ENCODE measurements at regions not wholly inside any gene's neighbourhood (a gene's known extent, or its start where the extent isn't known, plus 50 kb on each side); places are given as distances from the start of the nearest gene placed in this dataset.

GRCh38 chr15:93881310-93881709, 350.1 kb upstream of the MCTP2 start:
- no peak for DNase-seq (ENCODE audit: low spot score)

DNA sequence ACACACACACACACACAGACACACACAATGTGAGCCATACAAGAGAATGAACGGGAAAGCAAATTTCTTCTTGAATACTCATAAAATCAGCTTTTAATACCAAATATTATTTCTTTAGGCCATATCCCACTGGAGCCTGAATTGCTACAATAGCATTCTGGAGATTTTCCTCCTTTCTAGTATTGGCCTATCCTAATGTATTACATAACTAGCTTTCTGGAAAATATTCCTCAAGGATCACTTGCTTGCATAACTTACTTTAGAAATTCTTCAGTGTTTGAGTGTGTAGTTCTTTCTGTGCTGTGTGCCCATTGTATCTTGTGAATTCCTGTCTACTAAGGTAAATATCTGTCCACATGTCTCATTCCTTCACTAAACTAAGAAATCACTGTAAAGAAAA, 351.0 kb upstream of the MCTP2 start:
- no peak for DNase-seq (ENCODE audit: low spot score)

DNA sequence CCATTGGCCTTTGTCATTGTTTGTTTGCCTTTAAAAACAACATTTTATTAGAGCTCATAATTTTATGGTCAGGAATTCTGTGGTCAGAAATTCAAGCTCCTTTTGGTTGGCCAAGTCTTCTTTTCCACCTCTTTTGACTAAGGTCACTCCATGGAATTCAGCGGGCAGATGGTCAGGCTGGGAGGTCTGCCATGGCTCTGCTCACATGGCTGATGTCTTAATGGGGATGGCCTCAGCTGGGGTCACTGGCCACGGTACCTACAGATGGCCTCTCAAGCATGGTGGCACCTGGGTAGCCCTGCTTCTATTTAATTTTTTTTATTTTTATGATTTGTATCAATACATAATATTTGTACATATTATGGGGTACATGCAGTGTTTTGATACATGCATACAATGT, 360.8 kb upstream of the MCTP2 start:
- DNase-seq (ENCODE audit: low spot score): no peak

- no peak for DNase-seq (ENCODE audit: low spot score)
Measured at GRCh38 chr15:93866948-93867347, 364.4 kb upstream of the MCTP2 start.

- no peak for DNase-seq (ENCODE audit: low spot score)
Measured at GRCh38 chr15:93866476-93866875, 364.9 kb upstream of the MCTP2 start.

- DNase-seq (ENCODE audit: low spot score): no peak
Measured at GRCh38 chr15:93865586-93865985, 365.8 kb upstream of the MCTP2 start.

- DNase-seq (ENCODE audit: low spot score): no peak
Measured at GRCh38 chr15:93862791-93863190, 368.6 kb upstream of the MCTP2 start.

GRCh38 chr15:93861956-93862741, 369.2 kb upstream of the MCTP2 start:
- no peak for DNase-seq (ENCODE audit: low spot score)

- DNase-seq (ENCODE audit: low spot score): no peak
Measured at GRCh38 chr15:93861413-93861812, 369.9 kb upstream of the MCTP2 start.

DNA sequence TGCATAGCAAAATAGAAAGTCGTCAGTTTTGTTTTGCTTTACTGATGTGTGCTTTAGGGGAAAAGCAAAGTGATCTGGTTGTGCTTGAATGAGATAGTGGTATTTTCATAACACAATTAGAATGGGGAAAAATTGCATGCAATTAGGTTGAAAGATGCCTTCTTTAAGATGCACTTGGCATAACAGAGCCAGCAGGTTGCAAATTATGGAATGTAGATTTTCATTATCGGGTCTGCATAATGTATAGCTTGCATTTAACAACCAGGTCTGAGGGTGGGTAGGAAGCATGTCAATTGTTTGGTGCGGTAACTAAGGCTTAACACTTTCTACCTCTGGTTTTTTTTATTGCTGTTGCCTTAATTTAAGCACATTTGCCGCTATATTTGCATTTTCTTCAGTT, 370.7 kb upstream of the MCTP2 start:
- no peak for DNase-seq (ENCODE audit: low spot score)

DNA sequence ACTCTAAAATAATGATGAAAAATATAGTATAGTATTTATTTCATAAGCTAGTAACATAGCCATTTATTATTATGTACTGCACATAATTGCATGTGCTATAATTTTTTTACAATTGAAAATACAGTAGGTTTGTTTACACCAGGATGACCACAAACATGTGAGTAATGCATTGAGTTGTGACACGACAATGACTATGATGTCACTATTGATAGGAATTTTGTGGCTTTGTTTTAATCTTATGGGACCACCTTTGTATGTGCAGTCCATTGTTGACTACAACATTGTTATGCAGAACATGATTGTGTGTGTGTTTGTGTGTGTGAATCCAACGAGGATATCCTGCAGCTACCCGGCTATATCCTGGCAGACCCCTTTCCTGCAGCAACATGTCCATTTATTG, 372.2 kb upstream of the MCTP2 start:
- DNase-seq (ENCODE audit: low spot score): no peak

- DNase-seq (ENCODE audit: low spot score): no peak
Measured at GRCh38 chr15:93855181-93855826, 376.1 kb upstream of the MCTP2 start.

- DNase-seq (ENCODE audit: low spot score): no peak
Measured at GRCh38 chr15:93854088-93854487, 377.3 kb upstream of the MCTP2 start.

DNA sequence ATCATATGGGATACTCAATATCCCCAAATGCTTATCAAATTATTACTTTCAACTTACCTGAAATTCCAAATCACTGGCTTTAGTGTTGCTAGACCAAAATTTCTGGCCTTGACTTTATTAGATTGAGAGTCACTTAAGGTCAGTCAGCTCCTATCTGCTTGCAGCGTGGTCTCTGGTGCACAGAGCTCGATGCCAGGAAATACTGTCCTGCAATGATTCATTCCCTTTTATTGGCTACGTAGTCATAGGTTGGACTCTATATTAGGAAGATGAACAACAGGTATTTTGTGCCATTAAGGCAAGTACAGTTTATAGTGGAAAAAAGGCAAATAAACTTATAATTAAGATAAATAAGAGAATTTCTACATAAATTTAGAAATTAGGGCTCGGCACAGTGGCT, 378.6 kb upstream of the MCTP2 start:
- DNase-seq (ENCODE audit: low spot score): no peak

DNA sequence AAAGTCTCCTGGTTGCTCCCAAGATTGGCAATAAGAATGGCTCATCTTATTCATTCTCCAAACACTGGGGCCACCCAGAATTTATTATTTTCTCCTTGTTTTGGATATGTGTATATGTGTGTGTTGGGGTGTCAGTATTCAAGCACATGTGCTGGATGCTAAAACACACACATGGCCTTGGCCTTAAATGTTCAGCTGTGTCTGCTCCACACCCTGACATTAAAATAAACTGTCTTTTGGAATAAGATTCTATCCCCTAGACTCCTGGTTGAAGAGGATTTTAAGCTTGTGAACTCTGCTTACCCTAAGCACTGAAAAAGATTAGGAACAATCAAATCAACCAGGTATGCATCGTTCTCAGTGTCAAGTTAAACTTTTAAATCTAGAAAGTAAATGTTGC, 382.9 kb upstream of the MCTP2 start:
- no peak for DNase-seq (ENCODE audit: low spot score)

DNA sequence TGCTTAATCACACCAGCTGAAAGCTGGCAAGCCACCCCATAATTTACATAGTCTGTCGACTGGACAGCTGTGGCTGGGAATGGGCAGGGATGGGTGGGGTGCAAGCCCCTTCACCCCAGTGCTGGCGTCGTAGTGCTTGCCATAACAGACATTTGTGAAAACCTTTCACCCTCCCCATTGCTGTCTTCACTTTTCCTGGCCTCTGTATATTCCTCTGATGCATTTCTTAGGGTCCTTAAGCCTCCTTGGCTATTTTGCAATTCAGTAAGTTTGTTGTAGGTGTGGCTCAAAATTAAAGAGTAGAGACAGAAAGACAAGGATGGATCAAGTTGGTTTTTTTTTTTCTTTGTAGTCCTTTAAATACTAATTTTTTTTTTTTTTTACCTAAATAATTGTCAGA, 383.3 kb upstream of the MCTP2 start:
- no peak for DNase-seq (ENCODE audit: low spot score)

GRCh38 chr15:93846148-93846547, 385.2 kb upstream of the MCTP2 start:
- DNase-seq (ENCODE audit: low spot score): no peak

- no peak for DNase-seq (ENCODE audit: low spot score)
Measured at GRCh38 chr15:93837450-93837849, 393.9 kb upstream of the MCTP2 start.

DNA sequence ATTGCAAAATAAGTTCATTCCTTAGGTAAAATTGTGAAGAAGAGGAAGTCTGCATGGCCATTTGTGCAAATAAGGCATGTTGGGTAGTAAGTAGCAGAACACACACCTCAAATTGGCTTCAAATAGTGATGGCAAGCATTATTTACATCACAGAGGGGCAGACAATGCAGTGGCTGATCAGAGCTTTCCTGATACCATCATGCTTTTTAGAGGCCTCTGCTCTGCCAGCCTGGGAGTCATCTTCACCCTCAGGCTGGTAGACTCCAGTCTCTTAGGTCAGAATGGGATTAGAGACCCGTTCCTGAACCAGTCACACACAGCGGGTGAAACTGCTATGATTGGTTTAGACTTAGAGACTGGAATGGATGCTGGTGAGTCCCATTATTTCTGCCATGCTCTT, 396.0 kb upstream of the MCTP2 start:
- DNase-seq (ENCODE audit: low spot score): no peak

DNA sequence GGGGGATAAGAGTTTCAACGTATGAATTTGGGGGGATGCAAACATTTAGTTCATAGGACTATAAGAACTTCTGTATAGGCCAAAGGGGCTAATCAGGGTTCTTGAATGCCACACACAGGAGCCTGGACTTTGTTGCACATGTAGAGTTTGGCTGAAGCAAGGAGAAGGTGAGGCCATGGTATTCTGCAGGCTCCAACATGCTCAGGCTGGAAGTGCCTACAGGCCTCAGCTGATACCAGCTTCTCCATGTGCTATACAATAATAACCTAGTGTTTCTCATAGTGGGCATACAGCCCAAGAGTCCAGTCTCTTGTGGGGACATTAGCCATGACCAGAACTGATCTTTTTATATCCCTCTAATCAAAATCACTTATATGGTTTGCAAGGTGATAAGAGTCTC, 399.7 kb upstream of the MCTP2 start:
- DNase-seq (ENCODE audit: low spot score): no peak

DNA sequence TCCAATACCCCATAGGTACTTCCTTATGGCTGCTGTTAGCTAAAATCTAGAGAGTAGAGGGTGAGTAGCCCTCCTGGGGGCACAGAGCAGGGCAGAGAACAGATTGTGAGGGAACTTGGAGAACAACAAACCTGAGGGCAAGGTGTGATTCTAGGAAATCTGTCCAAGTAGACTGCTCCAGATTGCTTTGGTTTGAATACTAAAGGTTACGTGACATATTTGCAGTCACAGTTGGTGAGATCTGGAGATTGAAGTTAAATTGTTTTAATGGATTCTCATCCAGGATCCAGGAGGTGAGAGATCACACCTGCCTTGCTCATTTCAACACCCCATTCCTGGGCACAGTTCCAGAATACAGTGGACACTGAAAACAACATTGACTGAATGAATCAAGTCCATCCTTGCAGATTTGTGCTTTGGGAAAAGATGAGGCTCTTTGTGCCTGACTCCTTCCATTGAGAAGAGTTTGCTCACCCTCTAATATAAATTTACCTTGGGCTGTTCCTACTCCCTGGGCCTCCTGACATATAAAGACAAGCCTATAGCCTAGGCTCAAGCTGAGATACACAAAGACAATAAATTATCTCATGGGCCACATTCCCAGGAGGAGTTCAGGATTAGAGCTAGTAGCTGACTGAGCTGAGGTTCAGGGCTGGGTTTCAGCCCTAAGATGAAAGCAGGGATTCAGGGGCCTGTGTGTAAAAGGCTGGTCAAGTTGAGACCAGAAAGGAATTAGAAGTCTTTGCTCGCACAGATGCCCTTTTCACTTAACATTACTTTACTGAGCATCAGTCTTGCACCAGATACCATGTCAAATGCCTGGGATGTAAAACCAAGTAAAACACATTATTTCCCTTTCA, 400.9 kb upstream of the MCTP2 start:
- DNase-seq (ENCODE audit: low spot score): no peak

Measured in mesenteric fat pad (tissue), 1 donor.